Psoas muscle (tissue), 7 donors: ENCODE measurements at regions not wholly inside any gene's neighbourhood (a gene's known extent, or its start where the extent isn't known, plus 50 kb on each side); places are given as distances from the start of the nearest gene placed in this dataset.

Source experiments
- ATAC-seq, 4 donors: fragments of 200-7000 bp; cut with Tn5 transposase; one replicate each; pipeline ENCODE4 v1.9.1; 2020; ENCODE audit warnings: moderate library complexity in 3 of 4, mild to moderate bottlenecking in 2 of 4
- DNase-seq, 2 donors: peaks; one replicate each; pipeline ENCODE4 v3.0.0-alpha.2; 2020
- H3K27ac ChIP-seq: fragments of 200-600 bp; one replicate; pipeline ENCODE4 v1.8.0; 2022
- H3K27me3 ChIP-seq, 3 donors: fragments of 200-600 bp in 1 of 3; one replicate each; pipeline versions ENCODE4 v1.6.1 to v1.8.0; 2013 to 2022; ENCODE audit warnings: low read length in 2 of 3, mild to moderate bottlenecking in 2 of 3, moderate library complexity in 1 of 3; ENCODE audit not compliant: insufficient read depth in 3 of 3
- H3K36me3 ChIP-seq, 2 donors: fragments of 200-600 bp in 1 of 2; one replicate each; pipeline versions ENCODE4 v1.6.1 to v1.8.0; 2013 to 2022; ENCODE audit warnings: low read depth in 1 of 2, mild to moderate bottlenecking in 1 of 2, moderate library complexity in 1 of 2; ENCODE audit not compliant: insufficient read depth in 1 of 2
- H3K4me1 ChIP-seq: fragments of 200-600 bp; one replicate; pipeline ENCODE4 v1.8.0; 2022
- H3K4me3 ChIP-seq: fragments of 200-600 bp; one replicate; pipeline ENCODE4 v1.8.0; 2022; ENCODE audit warnings: mild to moderate bottlenecking
- H3K9me3 ChIP-seq: fragments of 200-600 bp; one replicate; pipeline ENCODE4 v1.8.0; 2022
- CTCF ChIP-seq: fragments of 200-600 bp; IDR thresholded peaks from one replicate; pipeline ENCODE4 v1.8.0; 2022; ENCODE audit warnings: antibody characterized with exemption
- WGBS, 3 donors: extraction: QIAGEN DNeasy Blood & Tissue Kit; methylation state at CpG; one replicate each; pipeline versions ENCODE4 v1.1.6 to v1.1.7; 2013; 5-methylcytosine and 5-hydroxymethylcytosine counted together
- intact Hi-C, 2 donors: fragments of 100-400 bp; cut with DNase I; formaldehyde crosslinking; loops; one replicate each; pipeline versions ENCODE4 v1.11.0 to v1.14.2; 2022
- donor health status: healthy with polysubstance abuse.
- donor health status: DM: no; HTN: no; CAD: no; lungs with moderate emphysema.
- donor health status: Bipolar disorder and iron deficiency.
- donor health status: healthy.
- donor health status: DM: yes; HTN: yes; CAD: no.
- donor health status: DM: no; HTN: no; CAD: no.
- donor health status: DM: yes; HTN: yes; CAD: no.

GRCh38 chr12:91478500-91478899, 295.9 kb upstream of the DCN start:
- Histone ChIP-seq H3K27me3 (no peaks in the 10 kb centered on the region), H3K4me1 (no peaks in the 10 kb centered on the region), H3K36me3 (no peaks in the 10 kb centered on the region), H3K4me3 (no peak overlapping the region), H3K27ac (no peak overlapping the region), H3K9me3 (no peaks in the 10 kb centered on the region)
- 91 to 93% (median 92%) methylated on average over 1 of the region's 1 CpG for whole genome bisulfite sequencing, 3 donors
- ATAC-seq (no peak), DNase-seq (no peak)
- intact Hi-C loops: no loop called here
- TF ChIP-seq CTCF: no peak

- H3K4me1 ChIP-seq: no peaks in the 10 kb centered on the region
- H3K27me3 ChIP-seq: no peaks in the 10 kb centered on the region
- ATAC-seq (no peak), DNase-seq (no peak)
- no peaks in the 10 kb centered on the region for H3K36me3 ChIP-seq
- H3K9me3 ChIP-seq: peaks cover 4% of the 10 kb centered on the region
- H3K27ac ChIP-seq: no peak overlapping the region
- H3K4me3 ChIP-seq: no peak overlapping the region
- intact Hi-C loops: no loop called here
- TF ChIP-seq CTCF: no peak
- 90 to 95% (median 91%) methylated on average over 4 of the region's 4 CpGs for WGBS, 3 donors
Observed at GRCh38 chr12:91467686-91468085, 285.1 kb upstream of the DCN start.

GRCh38 chr12:91461061-91461460, 278.4 kb upstream of the DCN start:
- Histone ChIP-seq H3K4me1 (no peaks in the 10 kb centered on the region), H3K36me3 (no peaks in the 10 kb centered on the region), H3K27ac (no peak overlapping the region), H3K4me3 (no peak overlapping the region), H3K9me3 (peaks cover 4% of the 10 kb centered on the region), H3K27me3 (no peaks in the 10 kb centered on the region)
- WGBS, 3 donors: 87 to 94% (median 89%) methylated on average over 1 of the region's 1 CpG
- ATAC-seq (no peak), DNase-seq (no peak)
- no peak for TF ChIP-seq CTCF
- intact Hi-C loops: no loop called here

GRCh38 chr12:91460469-91460868, 277.9 kb upstream of the DCN start:
- Histone ChIP-seq H3K9me3 (peaks cover under 1% of the 10 kb centered on the region), H3K4me1 (no peaks in the 10 kb centered on the region), H3K27ac (no peak overlapping the region), H3K36me3 (no peaks in the 10 kb centered on the region), H3K4me3 (no peak overlapping the region), H3K27me3 (no peaks in the 10 kb centered on the region)
- intact Hi-C loops: no loop called here
- 78 to 88% (median 86%) methylated on average over 1 of the region's 1 CpG for WGBS, 3 donors
- no peak for DNase-seq
- no peak for TF ChIP-seq CTCF
- ATAC-seq: no peak

- Histone ChIP-seq H3K4me1 (no peaks in the 10 kb centered on the region), H3K9me3 (no peaks in the 10 kb centered on the region), H3K36me3 (no peaks in the 10 kb centered on the region), H3K27me3 (no peaks in the 10 kb centered on the region), H3K4me3 (no peak overlapping the region), H3K27ac (no peak overlapping the region)
- WGBS, 3 donors: 56 to 62% (median 60%) methylated on average over 5 of the region's 5 CpGs
- ATAC-seq (no peak), DNase-seq (no peak)
- TF ChIP-seq CTCF: no peak
- intact Hi-C loops: no loop called here
Observed at GRCh38 chr12:91455321-91455720, 272.7 kb upstream of the DCN start.
